DMS114 treated with DMSO at 0.1 percent for 48 hours (cell line): ENCODE measurements at regions not wholly inside any gene's neighbourhood (a gene's known extent, or its start where the extent isn't known, plus 50 kb on each side); places are given as distances from the start of the nearest gene placed in this dataset.
A peak's percentile ranks its signal among the peaks of the same experiment; 100 is the strongest.

ENCODE experiments used
- DNase-seq: peaks from one replicate; lab custom pipeline; 2025; ENCODE audit not compliant: unreplicated experiment; lab: John Stamatoyannopoulos, UW

DNA sequence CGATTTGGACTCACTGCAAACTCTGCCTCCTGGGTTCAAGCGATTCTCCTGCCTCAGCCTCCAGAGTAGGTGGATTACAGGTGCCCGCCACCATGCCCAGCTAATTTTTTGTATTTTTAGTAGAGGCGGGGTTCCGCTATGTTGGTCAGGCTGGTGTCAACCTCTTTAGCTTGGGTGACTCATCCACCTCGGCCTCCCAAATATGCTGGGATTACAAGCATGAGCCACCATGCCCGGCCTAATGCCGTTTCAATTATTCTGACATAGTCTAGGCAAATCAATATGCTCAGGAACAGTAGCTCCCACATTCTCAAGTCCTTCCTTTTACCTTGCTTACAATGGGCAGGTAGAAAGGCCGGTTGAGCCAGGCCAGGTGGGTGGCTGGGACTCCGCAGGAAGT is 82.0 kb upstream of the EEA1 start:
- no peak for DNase-seq

DNA sequence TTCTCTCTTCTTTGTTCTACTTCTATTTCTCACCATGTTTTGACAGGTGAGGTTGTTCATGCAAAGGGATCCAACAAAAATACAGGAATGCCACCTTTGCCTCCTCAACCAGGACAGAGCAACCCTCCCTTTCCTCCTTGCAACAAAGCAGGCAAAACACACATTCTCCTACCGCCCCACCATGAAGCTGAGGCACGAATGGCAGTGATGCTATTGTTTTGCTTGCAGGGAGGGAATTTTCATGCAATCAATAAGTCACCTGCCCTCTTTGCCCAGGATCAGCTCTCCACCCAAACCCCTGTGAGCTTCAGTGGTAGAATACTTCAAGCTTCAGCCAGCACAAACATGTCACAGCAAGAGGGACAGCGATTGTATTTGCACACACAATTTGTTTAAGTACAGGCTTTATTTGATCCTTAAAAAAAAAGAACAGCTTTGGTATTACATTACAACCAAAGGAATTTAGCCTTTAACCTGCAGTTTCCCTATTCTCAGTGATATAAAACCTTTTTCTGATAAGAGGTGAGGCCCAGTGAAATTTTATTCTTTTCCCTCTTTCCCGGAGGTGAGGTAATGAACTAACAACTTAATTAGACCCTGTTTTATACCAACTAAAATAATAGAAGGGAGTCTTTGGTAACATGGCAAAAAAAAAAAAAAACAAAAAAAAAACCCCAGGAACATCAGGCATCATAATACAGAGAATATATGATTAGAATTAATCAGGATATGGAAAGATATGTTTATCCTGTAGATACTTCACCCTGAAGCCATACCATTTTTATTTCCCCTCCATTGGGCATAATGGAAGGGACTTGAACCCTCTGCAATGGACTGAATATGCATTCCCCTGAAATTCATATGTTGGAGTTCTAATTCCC is 87.0 kb upstream of the EEA1 start:
- DNase-seq: no peak

DNA sequence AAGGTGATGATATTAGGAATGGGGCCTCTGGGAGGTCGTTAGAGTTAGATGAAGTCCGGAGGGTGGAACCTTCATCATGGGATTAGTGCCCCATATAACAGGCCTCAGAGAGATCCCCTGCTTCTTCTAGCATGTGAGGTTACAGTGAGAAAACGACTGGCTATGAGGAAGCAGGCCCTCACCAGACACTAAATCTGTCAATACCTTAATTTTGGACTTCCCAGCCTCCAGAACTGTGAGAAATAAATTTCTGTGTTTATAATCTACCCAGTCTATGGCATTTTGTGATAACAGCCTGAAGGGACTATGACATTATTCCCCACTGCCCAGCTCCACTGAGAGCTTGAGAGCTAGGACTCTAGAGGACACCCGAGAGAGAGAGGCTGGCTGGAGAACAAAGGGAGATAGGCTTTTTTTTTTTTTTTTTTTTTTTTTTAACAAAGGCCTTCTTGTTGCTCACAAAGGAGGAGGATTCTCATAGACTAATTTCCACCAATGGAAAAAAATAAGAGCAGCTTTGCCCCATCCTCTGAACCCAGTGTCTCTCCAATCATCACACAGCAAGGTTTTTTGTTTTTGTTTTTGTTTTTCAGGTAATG is 87.8 kb upstream of the EEA1 start:
- DNase-seq: no peak

GRCh38 chr12:93018610-93019009 is 89.5 kb upstream of the EEA1 start:
- DNase-seq: no peak

DNA sequence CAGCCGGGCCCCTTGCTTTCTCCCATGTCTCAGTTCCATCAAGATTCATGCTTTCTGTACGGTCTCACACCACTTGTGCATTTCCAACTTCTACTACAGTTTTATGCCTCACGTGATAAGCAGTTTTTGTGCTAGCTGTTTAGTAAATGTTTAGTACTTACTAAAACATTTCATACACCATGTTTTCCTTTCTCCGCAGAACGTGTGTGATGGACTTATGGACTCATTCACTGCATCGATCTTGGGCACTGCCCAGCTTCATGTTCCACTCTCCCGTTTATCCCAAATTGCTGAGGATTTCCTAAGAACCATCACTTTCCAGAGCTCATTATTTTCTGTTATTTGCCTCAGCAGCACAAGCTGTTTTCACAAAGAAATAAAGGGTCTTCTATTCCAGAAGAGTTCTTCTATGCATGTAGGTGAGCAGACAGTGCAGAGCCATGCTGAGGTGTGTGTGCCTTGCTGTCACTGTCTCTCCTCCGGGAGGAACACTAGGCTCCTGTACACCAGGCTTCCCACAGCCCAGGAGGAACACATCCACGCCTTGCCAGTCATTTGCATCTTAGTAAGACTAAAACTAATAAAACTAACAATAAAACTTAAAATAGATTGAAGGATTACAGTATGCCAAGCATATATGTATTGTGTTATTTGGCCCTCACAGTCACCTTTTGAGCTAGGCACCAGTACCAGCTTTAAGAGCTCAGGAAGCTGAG is 90.3 kb upstream of the EEA1 start:
- no peak for DNase-seq

DNA sequence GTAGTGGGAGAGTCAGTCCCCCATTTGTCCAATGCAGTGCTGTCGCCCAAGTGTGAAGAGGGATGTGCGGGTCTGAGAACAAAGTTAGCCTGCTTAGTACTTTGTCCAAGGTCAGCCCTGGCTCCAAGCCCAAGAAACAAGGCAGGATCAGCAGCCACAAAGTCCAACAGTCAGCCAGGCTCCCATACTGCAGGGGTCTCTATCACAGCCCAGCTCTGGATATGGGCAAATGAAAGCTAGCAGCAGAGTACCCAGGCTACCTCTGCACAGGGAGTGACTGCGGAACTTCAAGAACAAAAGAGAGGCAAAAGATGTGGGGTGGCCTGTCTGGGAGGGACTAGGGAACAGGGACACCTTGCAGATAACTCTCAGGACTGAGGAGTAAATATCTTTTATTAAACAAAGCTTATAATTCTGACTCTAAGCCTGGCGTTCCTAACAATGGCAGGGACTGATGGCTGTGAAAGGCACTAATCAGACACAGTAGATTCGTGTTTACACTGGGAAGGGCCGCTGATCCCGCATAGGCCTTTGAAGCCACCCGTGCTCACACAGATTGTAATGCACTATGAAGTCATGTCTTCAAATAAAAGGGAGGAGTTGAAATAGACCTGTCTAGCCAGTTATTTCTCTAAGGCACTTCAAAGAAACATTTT is 91.0 kb upstream of the EEA1 start:
- no peak for DNase-seq

DNA sequence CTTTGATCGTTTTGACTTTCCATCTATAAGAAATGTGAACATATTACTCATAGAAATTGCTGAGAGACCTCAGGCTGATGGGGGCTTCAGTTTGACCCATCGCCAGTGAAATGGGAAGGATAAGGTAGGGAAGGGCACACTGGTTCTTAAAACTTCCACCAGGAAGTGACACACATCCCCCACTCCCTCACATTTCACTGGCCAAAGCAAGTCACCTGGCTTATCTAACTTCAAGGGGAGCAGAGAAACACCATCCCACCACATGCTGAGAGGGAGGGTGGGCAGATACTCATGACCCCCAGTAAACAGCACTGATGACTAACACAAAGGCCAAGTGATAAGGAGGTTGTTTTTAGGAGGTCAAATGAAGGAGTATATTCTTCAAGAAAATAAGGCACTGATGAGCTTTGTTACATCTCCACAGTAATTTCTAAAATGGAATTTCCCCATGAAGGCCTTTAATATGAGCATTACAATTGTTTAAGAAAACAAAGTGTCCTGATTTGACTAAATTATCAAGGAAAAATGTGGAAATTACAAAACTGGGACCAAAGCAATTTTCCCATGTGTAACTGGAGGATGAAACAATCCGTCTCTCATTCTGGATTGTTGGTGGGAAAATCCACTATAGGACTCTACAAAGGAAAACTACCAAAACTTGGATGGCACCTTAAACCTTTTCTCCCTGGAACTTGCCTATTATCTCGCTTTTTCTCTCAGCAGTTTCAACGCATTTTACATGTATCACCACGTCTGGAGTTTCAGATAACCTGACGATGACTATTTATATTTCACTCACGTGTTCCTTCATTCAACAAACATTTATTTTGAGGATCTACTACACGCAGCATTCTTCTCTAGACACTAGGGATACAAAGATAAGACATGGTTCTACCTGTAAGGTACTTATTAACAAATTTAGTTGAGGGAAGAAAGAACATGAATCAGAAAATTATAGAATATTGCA is 91.8 kb upstream of the EEA1 start:
- no peak for DNase-seq

DNA sequence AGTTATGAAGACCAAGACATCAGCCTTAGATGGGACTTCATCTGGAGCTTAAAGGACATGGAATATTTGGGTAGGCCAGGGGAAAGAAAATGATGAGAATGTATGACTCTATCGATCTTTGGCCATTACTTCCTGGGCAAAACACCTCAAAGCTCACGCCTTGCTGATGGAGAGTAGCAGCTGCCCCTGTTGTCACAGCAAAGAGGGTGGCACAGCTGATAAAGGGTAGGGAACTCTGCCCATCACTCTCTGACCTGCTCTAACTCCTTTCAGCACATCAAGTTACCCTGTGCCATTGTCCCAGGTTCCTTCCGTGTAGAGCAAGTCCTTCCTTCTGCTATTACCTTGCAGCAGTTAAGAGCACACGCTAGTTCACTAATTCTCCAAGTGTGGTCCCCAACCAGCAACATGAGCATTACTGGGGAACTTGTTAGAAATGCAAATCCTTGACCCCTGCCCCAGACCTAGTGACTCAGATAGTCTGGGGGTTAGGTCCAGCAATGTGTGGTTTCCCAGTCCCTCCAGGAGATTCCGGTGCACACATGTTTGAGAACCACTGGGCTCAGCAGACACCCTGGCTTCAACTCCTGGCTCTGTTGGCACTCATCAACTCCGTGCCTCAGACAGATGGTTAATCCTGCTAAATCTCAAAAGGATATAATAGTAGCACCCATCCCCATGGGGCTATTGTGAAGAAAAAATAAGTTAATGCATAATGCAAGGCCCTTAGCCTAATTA is 93.7 kb upstream of the EEA1 start:
- no peak for DNase-seq

DNA sequence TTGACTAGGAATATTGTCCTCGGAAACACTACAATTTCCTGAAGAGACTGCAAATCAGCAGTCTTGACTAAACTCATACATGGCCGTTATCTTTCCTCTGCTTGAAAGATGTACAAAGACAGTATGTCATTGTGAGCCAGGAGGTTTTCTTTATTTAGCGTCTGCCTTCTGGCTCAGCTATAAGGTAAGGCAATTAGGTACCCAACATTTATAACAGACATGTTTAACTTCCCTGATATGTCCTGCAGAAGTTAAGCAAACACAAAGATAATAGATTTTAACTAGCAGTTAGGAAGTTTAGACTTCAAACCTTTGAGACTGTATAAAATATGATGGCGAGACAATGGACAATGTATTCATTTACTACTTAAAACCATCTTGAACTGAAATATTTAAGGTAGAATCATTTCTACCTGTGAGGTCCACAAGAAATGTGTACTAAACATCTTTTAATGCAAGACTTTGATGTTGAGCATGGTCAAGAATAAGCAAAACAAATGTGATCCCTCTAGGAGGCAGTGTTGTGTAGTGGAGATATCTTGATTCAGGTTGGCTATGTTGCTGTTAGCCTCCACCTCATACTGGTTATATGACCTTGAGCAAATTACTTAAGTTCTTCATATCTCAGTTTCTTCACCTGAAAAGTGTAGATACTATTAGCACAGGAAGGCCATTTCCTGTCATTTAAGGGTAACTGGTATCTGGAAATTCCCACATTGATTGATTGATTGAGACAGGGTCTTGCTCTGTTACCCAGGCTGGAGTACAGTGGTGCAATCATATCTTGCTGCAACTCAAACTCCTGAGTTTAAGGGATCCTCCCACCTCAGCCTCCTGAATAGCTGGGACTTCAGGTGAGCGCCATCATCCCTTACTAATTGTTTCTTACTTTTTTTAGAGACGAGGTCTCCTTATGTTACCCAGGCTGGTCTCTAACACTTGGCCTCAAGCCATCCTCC is 96.3 kb upstream of the EEA1 start:
- DNase-seq: peak; percentile 3

DNA sequence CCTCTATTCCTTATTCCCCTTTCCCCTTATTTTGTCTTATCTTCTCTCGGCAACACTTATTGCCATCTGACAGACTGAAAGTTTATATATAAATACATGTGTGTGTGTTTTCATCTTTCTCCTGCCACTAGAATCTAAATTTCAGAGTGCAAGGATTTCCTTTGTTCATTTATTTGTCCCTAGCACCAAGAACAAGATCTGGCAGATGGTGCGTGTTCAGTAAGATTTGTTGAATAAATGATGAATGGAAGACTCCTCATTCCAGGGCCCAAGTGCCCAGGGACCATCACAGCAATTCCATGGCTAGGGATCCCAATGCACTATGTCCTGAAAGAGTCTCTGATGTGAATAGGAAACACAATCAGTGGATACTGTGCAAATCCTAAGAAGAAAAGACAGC is 97.9 kb upstream of the EEA1 start:
- DNase-seq: no peak

- no peak for DNase-seq
Observed at GRCh38 chr12:93029091-93029490, 100.0 kb upstream of the EEA1 start.

- no peak for DNase-seq
Observed at GRCh38 chr12:93031028-93031427, 101.9 kb upstream of the EEA1 start.

- DNase-seq: no peak
Observed at GRCh38 chr12:93032758-93033157, 103.7 kb upstream of the EEA1 start.

DNA sequence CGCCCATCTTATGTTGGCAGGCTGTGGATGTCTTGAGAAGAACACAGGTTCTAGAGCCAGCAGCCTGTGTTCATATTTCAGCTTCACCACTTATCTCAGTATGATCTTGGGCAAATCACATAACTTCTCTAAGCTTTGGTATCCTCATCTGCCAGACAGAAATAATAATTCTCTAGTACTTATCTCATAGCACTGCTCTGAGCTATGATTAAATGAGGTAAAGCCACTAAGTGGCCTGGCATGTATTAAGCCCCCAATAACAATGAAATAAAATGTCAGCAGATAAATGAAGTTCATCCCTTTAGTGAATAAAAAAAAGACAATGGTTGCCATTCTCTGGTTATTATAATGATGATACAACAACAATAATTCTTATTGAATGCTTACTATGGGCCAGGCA is 104.9 kb upstream of the EEA1 start:
- DNase-seq: no peak

DNA sequence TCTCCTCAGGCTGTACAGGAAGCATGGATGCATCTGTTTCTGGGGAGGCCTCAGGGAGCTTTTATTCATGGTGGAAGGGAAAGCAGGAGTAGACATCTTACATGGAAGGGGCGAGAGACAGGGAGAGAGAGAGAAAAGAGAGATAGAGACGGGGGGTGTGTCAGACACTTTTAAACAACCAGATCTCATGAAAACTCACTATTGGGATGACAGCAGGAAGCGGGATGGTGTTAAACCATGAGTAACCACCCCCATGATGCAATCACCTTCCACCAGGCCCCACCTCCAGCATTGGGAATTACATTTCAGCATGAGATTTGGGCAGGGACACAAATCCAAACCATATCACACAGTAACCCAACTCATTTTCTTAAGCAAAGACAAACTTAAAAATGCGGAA is 110.0 kb upstream of the EEA1 start:
- no peak for DNase-seq

DNA sequence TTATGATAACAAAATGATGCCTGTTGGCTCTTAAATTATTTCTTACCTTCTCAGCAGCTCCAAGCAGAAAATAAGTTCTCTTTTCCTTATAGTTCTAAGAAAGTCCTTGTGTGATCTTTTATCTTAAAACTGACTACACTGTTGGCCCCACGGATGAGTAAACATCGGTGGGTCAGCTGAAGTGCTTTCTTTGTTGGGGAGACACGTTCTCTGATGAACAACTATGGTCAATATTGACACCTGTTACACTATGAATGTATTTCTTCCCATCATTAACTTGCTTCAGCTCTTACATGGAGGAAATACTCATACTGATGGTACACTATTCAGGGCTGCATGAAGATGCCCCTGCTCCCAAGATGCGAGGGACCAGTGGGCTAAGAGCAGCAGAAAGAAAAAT is 110.8 kb upstream of the EEA1 start:
- no peak for DNase-seq

GRCh38 chr12:93040367-93040766 is 111.3 kb upstream of the EEA1 start:
- no peak for DNase-seq

DNA sequence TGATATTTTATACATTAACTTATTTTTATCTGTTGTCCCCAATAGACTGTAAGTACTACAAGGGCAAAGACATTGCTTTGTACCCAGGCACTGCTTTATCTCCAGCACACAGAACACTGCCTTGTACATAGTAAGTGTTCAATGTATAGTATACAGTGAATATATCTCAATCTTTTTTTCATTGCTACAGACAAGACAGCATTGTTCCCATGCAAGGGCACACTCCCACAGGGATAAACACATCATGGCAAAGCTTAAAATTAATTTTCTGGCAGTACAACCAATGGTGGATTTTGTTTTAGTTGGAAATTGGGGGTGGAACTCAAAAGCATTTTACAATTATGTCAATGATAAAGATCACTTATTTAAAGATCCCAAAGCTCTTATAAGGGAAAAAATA is 112.3 kb upstream of the EEA1 start:
- no peak for DNase-seq

- no peak for DNase-seq
Observed at GRCh38 chr12:93042283-93042682, 113.2 kb upstream of the EEA1 start.
